ENCODE measurements at regions not wholly inside any gene's neighbourhood (a gene's known extent, or its start where the extent isn't known, plus 50 kb on each side); places are given as distances from the start of the nearest gene placed in this dataset.

GRCh38 chr12:74229671-74230070 is 308.0 kb upstream of the ATXN7L3B start:
- TF ChIP-seq RAD21 (IDR thresholded peaks at IDR 0.05) (no peak), JUND (IDR thresholded peaks at IDR 0.05) (no peak), CTCF (IDR thresholded peaks at IDR 0.05; ENCODE audit: low read depth, low read length, missing input control) (no peak)
